ENCODE measurements at regions not wholly inside any gene's neighbourhood (a gene's known extent, or its start where the extent isn't known, plus 50 kb on each side); places are given as distances from the start of the nearest gene placed in this dataset.

DNA sequence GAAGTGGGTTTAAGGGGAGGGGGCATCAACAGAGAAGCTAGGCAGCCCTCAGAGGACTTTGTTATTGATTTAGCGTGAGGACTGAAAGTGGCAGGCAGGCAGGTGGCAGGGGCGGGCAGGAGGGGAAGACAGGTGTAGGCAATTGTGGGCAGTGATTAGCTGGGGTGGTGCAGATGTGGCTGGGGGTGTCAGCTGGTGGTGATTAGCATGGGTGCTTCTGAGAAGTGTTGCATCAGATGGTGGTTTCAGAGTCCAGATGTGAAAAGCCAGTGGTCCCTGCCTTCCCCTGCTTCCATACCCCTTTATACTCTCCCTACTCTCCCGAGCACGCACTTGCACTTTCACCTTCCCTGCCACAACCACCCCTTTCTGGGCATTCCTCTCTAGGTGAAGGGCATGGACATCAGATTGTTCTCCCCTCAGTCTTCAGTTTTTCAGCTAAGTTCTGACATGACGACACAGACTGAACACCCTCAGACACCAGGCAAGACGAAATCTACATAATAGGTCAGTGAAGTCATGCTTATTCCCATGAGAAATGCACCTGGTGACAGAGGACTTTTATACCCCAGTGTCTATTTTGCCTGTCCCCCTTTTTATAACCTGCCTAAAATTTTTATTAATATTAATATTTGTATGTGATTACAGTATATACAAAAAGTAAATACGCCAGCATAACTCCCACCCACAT, 435.7 kb upstream of the CADM1 start:
- DNase-seq, result no peak

DNA sequence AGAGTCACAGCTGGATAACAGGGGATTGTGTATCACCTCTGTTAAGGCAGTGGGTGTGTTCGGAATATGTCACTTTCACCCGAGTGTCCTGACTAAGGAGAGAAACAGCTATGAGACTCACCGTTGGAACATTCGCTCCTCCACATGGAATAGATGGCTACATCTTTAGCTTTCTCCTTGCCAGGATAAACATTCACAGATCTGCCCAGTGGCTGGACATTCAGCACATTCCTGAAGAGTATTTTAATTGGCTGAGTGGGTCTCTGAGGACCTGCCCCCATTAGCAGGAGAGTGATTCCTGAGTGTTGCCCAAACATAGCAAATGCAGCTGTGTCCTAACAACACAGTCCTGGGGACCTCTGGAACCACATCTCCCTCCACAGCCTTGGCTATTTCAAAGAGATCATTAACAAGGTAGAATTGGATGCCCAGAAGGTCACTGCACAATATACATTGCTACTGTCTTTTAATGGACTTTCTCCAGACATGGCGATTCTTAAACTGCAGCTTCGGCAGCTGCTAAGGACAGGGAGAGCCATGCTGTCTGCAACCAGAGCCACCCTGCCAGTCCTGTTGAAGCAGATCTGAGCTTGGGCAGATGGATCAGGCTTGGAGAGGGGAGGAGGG, 435.0 kb upstream of the CADM1 start:
- no peak for DNase-seq

DNA sequence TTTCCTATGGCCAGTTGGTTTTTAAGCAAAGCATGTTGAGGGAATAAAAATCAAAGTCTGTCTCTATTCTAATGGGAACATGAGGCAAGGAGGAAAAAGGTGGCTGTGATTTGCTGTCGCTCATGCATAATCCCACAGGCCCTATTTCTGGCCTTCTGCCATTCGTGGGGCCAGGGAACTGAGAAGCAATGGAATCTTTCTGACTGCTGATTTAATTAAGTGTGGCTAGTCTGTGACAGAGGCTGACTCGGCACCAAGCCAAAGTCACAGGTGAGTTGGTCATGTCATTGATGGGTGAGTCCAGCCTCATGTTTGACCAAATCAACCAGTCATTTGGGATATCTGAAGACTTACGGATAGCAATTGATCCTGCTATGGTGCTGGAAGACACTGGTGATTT, 429.3 kb upstream of the CADM1 start:
- DNase-seq, result no peak

DNA sequence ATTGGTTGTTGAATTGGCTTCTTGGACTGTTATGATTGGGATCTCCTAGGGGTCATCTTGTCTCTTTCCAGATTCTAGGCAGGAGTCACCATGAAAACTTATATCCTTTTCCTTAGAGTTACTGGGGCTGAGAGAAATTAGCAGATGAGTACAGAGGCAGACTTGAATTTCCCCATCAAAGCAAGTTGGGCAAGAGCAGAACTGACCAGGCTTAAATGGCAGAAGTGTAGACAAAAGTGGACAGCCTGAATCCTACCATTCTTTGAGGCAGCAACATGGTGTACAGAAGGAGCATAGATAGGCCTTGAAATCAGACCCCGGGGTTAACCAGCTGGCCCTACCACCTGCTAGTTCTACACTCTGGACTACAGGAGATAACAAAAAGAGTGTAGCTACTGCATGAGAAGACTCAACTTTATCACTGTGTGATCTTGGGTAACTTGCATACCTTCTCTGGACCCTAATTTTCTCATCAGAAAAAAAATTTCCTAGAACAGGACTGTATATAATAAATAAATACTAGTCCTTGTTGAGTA, 427.4 kb upstream of the CADM1 start:
- no peak for DNase-seq

DNA sequence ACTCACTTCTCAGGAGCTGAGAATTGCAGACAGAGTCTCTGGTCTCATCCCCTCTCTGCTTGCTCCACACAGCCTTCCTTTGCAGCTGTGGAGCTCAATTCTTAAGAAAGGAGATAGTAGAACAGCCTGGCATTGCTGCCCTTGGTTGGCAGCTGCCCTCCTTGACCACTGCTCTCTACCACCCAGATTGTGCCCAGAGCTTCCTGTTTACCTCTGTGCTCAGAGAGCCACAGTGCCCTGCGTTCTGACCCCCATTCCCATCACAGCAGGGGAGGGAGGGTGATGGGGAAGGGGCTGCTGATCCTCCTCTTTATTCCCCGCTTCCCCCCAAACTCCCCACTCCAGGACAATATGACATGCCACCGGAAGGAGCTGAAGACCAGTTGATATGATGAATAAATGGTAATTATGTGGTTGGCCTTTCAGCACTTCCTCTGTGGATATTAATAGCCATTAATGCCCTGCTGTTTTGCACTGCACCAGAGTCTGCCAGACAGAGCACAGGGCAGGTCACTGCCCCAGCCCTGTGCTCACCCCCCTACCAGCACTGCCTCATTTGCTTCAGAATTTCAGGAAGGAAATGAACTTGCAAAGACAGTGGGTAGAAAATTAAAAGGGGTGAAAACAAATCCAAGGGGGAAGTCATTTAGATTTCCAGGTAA, 426.8 kb upstream of the CADM1 start:
- no peak for DNase-seq

DNA sequence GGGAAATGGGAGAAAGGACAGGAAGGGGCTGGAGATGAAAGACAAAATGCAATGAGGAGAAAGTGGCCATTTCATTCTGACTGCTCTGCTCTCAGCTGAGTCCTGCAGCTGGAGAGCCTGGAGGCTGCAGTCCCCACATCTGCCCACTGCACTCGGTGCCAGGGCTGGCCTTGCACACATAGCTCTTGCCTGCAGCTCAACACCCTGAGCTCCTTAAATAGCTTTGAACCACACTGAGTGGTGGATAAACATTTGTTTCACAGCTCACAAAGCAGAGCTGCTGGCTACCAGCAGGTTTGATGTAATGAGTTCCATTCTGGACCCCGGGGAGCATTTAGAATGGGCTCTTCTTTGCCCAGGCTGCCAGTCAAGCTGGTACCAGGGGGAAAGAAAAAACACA, 426.1 kb upstream of the CADM1 start:
- no peak for DNase-seq

DNA sequence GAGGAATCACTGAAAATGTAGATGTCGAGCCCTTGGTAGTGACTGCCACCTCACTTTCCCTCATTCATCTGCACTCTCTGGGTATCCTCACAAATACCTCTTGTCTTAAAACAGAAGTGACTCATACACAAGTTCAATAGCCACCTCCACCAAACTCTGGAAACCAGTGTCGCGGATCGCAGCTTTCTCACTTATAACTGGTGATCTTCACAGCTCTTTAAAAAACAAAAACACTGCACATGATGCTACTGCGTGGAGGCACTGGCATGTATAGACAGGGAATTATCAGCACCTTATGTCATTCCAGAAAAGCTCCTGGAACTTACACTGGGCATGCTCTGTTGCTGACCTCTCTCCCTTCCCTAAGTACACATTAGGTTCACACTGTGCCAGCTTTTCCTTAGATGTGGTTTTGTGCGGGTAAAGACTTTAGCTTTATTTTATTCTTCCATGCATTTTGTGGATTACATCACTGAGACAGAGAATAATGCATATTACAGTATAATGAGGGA, 425.5 kb upstream of the CADM1 start:
- no peak for DNase-seq

DNA sequence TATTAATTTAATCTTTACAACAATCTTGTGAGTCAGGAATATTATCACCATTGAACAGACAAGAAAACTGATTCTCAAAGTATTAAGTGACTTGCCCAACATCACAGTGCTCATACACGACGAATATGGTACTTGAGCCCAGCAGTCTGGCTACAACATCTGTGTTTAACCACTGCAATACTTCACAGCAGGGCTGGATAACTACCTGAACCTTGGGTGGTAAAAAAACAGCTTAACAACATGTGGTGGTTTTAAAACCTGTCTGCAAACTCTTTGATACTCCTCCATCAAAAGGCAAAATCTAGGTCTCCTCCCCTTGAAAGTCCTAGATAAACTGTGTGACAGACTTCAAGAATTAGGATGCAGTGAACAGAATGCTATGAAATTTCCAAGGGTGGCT, 424.6 kb upstream of the CADM1 start:
- no peak for DNase-seq

DNA sequence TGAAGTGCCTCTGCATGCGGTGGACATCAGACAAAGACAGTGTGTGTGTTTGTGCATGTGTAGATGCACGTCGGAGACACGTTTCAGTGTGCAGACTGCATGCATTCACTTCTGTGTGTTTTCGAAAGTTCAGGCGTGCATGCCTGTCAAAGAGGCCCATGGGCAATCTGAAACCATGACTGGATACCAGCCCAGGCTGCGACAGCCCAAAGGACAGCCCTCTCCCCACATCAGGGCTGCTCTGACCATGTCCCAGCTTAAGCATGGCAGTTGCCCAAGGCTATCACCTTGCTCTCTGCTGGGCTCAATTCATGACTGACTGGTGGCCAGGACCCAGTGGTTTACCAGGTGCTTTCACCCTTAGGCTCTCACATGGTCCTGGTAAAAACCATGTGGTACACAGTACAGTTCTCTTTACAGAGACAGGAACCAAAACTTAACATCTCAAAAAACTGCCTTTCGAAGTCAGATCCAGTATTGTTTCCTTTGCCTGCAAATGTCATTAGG, 423.7 kb upstream of the CADM1 start:
- DNase-seq, result no peak

DNA sequence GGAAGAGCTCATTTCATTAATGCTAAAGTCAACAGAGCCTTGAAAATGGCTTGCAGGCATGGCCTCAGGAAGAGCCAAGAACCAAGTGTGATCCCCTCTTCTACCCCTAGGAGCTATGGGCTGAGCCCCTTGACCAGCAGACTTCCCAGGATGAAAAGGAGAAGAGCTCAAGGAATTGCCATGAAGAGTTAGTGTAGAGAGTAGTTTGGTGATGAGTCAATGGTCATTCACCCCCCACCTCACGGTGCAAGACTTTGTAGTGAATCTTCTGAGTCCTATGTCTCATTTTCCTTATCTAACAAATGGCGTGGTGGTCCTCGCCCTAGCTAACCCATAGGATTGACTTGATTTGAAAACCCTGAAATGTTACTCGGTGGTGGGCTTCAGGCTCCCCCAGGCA, 422.4 kb upstream of the CADM1 start:
- no peak for DNase-seq

DNA sequence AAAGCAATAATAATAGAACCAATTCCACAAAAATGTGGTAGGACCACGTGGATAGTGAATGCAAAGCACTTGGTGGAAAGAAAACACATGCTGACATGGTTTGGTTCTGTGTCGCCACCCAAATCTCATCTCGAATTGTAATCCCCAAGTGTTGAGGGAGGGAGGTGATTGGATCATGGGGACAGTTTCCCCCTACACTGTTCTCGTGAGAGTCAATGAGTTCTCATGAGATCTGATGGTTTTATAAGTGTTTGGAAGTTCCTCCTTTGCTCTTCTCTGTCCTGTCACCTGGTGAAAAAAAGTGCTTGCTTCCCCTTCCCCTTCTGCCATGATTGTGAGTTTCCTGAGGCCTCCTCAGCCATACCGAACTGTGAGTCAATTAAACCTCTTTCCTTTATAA, 421.9 kb upstream of the CADM1 start:
- no peak for DNase-seq

DNA sequence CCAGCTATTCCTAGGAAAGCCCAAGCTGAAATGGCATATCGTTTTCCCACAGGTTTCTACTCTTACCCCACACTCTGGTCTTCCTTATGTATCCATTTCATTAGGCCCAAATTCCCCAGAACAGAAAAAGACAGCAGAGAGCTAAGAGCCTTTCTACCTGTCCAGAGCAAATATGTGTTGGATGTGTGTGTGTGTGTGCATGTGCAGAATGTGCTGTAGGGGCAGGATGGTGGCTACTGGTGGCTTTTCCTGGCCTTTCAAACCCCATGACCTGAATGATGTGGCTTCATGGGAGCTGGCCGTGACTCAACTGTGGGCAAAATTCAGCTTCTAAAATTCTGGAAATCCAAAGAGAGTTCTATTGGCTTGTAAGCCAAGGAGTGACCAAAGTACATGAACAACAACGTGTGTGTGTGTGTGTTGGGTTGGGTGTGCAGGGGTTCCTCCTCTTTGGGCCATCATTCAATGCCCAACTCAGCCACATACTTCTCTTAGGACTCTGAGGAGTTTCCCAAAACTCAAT, 421.4 kb upstream of the CADM1 start:
- DNase-seq, result no peak

DNA sequence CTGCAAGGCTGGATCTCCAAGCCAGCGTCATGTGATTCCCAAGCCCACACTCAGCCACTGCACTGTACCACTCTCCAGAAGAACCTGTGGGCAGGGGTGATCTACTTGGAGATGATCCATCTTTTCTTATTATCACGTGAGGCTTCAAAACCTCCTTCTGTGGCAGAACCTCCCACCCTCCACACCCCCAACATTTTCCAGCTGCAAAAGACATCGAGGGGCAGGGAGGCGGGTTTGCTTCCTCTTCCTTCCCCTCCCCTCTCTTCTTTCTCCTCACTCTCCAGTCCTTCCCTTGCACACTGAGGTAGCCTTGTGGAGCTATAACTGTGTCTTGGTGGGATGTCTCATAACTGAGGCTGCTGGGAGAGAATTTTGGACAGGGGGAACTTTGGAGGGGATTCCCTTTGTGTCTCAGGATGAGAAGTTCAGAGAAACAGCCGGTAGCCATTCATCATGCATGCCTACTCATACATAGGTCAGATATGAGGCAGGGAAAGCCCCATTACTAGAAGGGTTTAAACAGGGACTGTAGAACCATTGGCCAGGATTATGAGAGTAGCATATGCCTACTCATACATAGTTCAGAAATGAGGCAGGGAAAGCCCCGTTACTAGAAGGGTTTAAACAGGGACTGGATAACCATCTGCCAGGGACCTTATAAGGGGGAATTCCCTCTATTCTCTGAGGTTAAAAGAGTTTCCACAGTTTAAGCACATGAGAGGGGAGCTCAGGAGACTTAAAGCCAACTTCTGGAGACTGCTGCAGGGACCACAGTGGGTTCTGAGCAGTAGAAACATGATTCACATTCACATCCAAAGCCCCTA, 420.7 kb upstream of the CADM1 start:
- peak in 1 of 5 donors; percentile 73 for DNase-seq

DNA sequence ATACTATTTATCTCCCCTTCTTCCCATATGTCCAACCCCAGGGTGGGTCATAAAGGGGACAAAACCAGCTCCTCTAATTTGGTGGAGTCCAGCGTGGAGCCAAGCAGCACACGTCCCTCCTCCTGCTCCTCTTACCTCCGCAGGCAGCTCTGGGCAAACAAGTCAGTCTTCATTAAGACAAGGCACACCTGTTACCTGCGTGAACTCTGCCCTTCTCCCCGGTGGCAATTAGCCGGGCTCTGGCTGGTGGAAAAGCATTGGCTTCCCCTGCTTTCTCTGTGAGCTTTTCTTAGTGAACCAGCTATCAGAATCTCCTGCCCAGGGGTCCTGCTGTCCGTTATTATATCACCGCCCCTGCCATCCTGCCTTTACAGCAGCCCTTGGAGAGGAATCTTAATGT, 418.7 kb upstream of the CADM1 start:
- DNase-seq, result no peak

DNA sequence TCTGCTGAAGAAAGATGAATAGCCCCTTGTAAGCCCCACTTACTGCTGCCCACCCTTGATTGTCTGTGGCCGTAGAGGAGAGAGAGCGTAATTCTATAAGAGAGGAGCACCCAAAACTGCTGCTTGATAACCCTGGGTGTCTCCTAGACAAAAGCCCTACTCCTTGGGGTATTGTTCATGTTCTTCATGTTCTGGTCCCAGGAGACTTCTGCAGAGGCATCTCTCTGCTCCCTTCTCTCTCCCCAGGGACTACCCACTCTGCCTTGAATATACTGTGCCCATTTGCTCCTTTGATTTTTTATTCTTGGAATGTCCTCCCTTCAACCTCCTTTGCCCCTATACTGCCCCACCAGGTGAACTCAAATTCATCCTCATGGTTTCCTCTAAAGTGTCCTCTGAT, 417.8 kb upstream of the CADM1 start:
- no peak for DNase-seq

DNA sequence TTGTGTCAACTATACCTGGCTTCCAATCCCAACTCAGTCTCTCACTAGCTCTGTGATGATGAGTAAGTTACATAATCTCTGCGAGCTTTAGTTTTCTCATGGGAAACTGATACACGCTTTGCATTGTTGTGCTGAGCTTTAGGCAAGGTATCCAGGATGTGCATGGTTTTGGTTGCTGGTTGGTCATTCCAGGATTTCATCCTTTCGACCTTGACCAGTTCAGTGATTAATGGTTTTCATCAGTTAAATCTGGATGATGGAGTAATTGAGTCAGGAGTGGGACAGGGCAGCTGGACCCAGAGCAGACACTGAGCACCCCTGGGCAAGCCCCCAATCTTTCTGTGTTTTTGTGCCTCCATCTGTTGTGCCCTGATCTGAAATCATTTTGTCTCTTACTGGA, 417.3 kb upstream of the CADM1 start:
- no peak for DNase-seq

DNA sequence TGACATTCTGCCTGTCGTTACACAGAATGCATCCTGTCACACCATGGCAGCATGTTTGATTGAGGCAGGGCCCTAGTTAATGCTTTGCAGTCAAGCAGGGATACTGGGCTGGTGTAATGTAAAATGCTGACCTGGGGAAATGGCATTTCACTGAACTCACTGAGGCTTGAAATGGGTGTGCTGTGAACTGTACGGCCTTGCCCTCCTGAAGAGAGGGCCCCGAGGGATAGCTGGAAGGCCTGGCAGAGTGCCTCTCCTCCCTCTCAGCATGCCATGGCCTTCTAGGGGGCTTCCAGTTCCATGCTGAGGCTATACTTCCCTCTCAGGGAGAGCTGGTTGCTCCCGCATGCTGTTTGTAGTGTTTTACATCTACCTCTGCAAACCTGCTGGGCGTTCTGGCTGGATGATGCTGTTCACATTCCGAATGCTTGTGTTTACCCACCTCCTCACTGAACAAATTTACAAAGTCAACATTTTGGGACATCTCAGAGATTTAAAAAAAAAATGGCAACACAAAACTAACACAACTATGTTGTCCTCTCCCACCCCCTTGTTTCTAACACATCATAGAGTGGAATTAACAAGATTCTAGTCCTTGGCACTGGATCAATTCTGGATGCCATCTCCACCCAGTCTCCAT, 416.7 kb upstream of the CADM1 start:
- DNase-seq, result no peak

DNA sequence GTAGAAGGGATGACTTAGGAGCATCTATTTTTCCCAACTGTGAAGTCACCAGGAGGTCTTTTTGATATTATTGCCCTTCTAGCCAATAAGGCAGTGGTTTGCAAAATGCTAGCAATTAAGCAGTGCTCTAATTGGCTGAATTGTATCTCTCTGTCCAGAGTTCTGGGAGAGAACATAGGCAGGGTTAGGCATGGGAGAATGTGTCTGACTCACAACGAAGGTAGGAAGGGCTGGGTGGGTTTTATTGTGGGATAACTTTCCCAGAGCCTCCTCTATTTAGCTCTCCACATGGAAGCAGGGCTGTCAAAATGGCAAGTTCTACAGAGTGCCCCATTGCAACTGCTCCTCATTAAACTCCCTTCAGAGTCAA, 415.9 kb upstream of the CADM1 start:
- DNase-seq, result no peak

DNA sequence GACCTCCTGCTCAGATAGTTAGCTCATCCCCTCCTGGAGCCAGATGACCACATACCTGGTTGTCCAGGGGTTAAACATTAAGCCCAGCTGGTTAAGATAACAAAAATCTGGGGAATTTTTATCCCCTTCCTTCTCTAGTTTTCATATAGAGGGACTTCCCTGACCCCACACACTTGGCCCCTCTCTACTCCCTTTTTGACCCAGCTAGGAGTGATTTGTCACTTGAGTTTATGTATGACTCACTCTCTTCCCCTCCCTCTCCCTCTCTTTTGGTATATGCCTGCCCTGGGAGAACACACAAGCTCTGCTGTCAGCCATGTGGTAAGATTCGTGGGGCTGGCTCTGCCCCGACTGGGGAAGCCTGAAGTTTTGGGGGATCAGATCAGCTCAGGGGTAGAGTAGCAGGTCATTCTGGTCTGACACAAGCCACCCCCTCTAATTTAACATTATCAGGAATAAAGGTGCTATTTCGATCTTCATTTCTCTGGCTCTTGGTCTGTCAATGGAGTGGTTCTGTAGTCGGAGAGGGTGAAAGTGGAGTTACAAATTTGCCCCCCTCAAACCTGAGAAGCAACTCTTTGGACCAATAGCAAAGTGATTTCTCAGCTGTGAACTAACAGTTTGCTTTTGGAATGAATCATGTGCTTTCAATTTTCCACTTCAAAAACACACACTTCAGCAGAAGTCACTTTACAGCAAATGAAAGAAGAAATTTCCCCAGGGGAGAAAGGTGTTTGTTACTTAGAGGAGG, 415.3 kb upstream of the CADM1 start:
- peak in 1 of 5 donors; percentile 30 for DNase-seq

DNA sequence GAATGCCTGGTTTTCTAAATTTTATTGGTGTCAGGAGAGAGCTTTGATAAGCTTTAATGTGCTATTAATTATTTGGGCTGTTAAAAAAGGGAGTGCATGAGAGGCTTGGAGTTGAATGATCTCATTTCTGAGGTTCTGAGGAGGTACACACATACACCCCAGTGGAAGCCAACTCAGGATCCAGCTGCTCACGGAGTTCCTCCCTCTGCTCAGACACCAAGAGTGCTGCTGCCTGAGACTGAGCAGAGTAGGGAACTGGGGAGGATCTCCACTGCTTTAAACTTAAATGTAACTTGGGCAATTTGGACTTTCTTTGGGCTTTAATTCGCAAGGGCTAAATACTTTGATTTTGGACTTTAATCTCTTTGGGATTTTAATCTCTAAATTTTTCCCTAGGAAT, 414.4 kb upstream of the CADM1 start:
- DNase-seq, result no peak

DNA sequence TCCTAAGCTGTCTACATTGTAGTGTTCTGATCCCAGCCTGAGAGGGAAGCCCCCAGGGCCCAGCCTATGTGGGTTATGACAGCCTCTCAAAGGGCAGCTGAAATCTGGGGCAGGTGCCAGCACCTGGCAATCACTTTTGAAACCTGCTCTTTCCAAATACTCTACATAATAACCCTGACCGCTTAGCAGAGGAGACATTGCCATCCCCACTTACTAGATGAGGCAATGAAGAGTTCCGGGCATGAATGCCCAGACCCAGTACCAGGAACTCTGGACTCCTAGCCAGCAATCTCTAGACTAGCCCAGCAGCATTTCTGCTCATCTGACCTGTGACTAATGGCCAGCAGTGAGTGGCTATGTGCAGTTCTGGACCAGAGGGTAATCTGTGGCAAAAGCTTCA, 412.4 kb upstream of the CADM1 start:
- no peak for DNase-seq

Measured in T-helper 1 cell (primary cell).